IMR-90 (cell line): ENCODE measurements at regions not wholly inside any gene's neighbourhood (a gene's known extent, or its start where the extent isn't known, plus 50 kb on each side); places are given as distances from the start of the nearest gene placed in this dataset.

Experiments used
- ATAC-seq: fragments of 200-7000 bp; cut with Tn5 transposase; 2 replicates; pipeline ENCODE4 v1.9.1; 2020; ENCODE audit warnings: low read depth, mild to moderate bottlenecking, moderate library complexity
- BruUV-seq: library from RNA; stranded (reverse); fragments of 400-500 nt; replicated peaks from 2 replicates; lab custom pipeline; 2021; lab: Mats Ljungman, UMichigan
- CTCF ChIA-PET: fragments of 300-600 bp; formaldehyde crosslinking; extraction: SDS; loops from one replicate; lab custom pipeline; 2021; ENCODE audit warnings: antibody characterized with exemption; lab: Yijun Ruan, JAX
- POLR2A ChIA-PET: fragments of 300-600 bp; sonication (Branson Sonifier 250); formaldehyde crosslinking; loops from one replicate; lab custom pipeline; 2022; ENCODE audit warnings: antibody characterized with exemption; ENCODE audit not compliant: unreplicated experiment; lab: Charles Lee
- DNase-seq: peaks from one replicate; pipeline ENCODE4 v3.0.0; 2013
- H2AFZ ChIP-seq: replicated peaks from 2 replicates; pipeline ENCODE3; 2013; ENCODE audit warnings: low read length, mild to moderate bottlenecking; ENCODE audit not compliant: poor library complexity
- H2AK5ac ChIP-seq: 2 replicates; pipeline ENCODE4 v1.6.1; 2013; ENCODE audit warnings: low read depth, low read length, inconsistent platforms
- H2AK9ac ChIP-seq: replicated peaks from 2 replicates; pipeline ENCODE3; 2013; ENCODE audit warnings: mild to moderate bottlenecking, low read depth, low read length, moderate library complexity; ENCODE audit not compliant: poor library complexity
- H2BK120ac ChIP-seq: 2 replicates; pipeline ENCODE4 v1.6.1; 2013; ENCODE audit warnings: low read depth, low read length, inconsistent platforms
- H2BK15ac ChIP-seq: 3 replicates; pipeline ENCODE4 v1.6.1; 2013; ENCODE audit warnings: low read depth, low read length, inconsistent platforms
- H2BK20ac ChIP-seq: 2 replicates; pipeline ENCODE4 v1.6.1; 2013; ENCODE audit warnings: low read depth, mild to moderate bottlenecking, inconsistent platforms, low read length, moderate library complexity
- H2BK5ac ChIP-seq: 2 replicates; pipeline ENCODE4 v1.6.1; 2013; ENCODE audit warnings: mild to moderate bottlenecking, low read depth, low read length, inconsistent platforms; ENCODE audit not compliant: poor library complexity, severe bottlenecking
- H3K14ac ChIP-seq: replicated peaks from 2 replicates; pipeline ENCODE4 v1.6.1; 2013; ENCODE audit warnings: low read depth, low read length, inconsistent platforms
- H3K18ac ChIP-seq: 2 replicates; pipeline ENCODE4 v1.6.1; 2013; ENCODE audit warnings: low read depth, low read length, control low read depth
- H3K23ac ChIP-seq: 2 replicates; pipeline ENCODE4 v1.6.1; 2013; ENCODE audit warnings: low read depth, low read length, inconsistent platforms
- H3K27ac ChIP-seq: 2 replicates; pipeline ENCODE4 v1.5.1; 2013; ENCODE audit warnings: mild to moderate bottlenecking, control low read depth, low read length; ENCODE audit not compliant: insufficient read depth
- H3K27me3 ChIP-seq: 2 replicates; pipeline ENCODE4 v1.6.1; 2013; ENCODE audit warnings: low read length; ENCODE audit not compliant: control insufficient read depth, insufficient read depth
- H3K36me3 ChIP-seq: 2 replicates; pipeline ENCODE4 v1.6.1; 2013; ENCODE audit warnings: low read length, mixed read lengths; ENCODE audit not compliant: control insufficient read depth, insufficient read depth
- H3K4ac ChIP-seq: 2 replicates; pipeline ENCODE4 v1.6.1; 2013; ENCODE audit warnings: low read depth, low read length, inconsistent platforms
- H3K4me1 ChIP-seq: 2 replicates; pipeline ENCODE4 v1.6.1; 2013; ENCODE audit warnings: low read length, mixed read lengths; ENCODE audit not compliant: control insufficient read depth, insufficient read depth
- H3K4me2 ChIP-seq: 2 replicates; pipeline ENCODE4 v1.6.1; 2013; ENCODE audit warnings: low read depth, mild to moderate bottlenecking, control low read depth, low read length, moderate library complexity
- H3K4me3 ChIP-seq: 2 replicates; pipeline ENCODE4 v1.5.1; 2013; ENCODE audit warnings: low read depth, mild to moderate bottlenecking, control low read depth, low read length, moderate library complexity; ENCODE audit not compliant: insufficient read depth
- H3K56ac ChIP-seq: 2 replicates; pipeline ENCODE4 v1.6.1; 2013; ENCODE audit warnings: low read length, inconsistent platforms; ENCODE audit not compliant: insufficient read depth; ENCODE audit errors: extremely low read depth
- H3K79me1 ChIP-seq, 2 experiments: 2 replicates each; pipeline ENCODE4 v1.6.1; 2013; ENCODE audit warnings: low read length in 2 of 2, inconsistent platforms in 1 of 2, low read depth in 1 of 2
- H3K9ac ChIP-seq: 2 replicates; pipeline ENCODE4 v1.6.1; 2013; ENCODE audit warnings: low read depth, low read length, control low read depth
- H3K9me1 ChIP-seq: 2 replicates; pipeline ENCODE4 v1.6.1; 2013; ENCODE audit warnings: low read length, inconsistent platforms; ENCODE audit not compliant: insufficient read depth
- H3K9me3 ChIP-seq: 2 replicates; pipeline ENCODE4 v1.6.1; 2013; ENCODE audit warnings: low read length; ENCODE audit not compliant: control insufficient read depth, insufficient read depth
- H4K20me1 ChIP-seq: 2 replicates; pipeline ENCODE4 v1.6.1; 2013; ENCODE audit warnings: low read length, inconsistent platforms; ENCODE audit not compliant: insufficient read depth
- H4K5ac ChIP-seq: 2 replicates; pipeline ENCODE4 v1.6.1; 2013; ENCODE audit warnings: mild to moderate bottlenecking, low read depth, low read length, control low read depth
- H4K8ac ChIP-seq, 2 experiments: 2 replicates each; pipeline ENCODE4 v1.6.1; 2013; ENCODE audit warnings: low read depth in 2 of 2, low read length in 2 of 2, control low read depth in 1 of 2, inconsistent platforms in 1 of 2
- H4K91ac ChIP-seq: 2 replicates; pipeline ENCODE4 v1.6.1; 2013; ENCODE audit warnings: low read depth, low read length, inconsistent platforms; ENCODE audit not compliant: insufficient read depth
- FOS ChIP-seq: fragments of 150-350 bp; IDR thresholded peaks from 2 replicates; pipeline ENCODE4 v1.6.1; 2016; ENCODE audit warnings: low read depth, low read length
- WGBS, 2 experiments: methylation state at CpG; one replicate each; pipeline versions ENCODE4 v1.1.5 to v1.1.7; 2013; ENCODE audit warnings: missing lambda C conversion rate in 2 of 2; ENCODE audit not compliant: insufficient read length in 1 of 2; ENCODE audit errors: extremely low coverage in 2 of 2; 5-methylcytosine and 5-hydroxymethylcytosine counted together
- dilution Hi-C: fragments of 300-500 bp; cut with HindIII; formaldehyde crosslinking; loops from one replicate; pipeline ENCODE4 v1.14.3; 2018; ENCODE audit warnings: low sequenced_read_pairs; ENCODE audit not compliant: unreplicated experiment
- in situ Hi-C: fragments of 300-500 bp; cut with MboI; formaldehyde crosslinking; loops from 3 replicates; pipeline ENCODE4 v1.14.3; 2019; ENCODE audit warnings: low sequenced_read_pairs, inconsistent platforms, mixed read lengths
- intact Hi-C: fragments of 100-400 bp; cut with micrococcal nuclease; formaldehyde crosslinking; loops from 2 replicates; pipeline ENCODE4 v1.10.0; 2022

DNA sequence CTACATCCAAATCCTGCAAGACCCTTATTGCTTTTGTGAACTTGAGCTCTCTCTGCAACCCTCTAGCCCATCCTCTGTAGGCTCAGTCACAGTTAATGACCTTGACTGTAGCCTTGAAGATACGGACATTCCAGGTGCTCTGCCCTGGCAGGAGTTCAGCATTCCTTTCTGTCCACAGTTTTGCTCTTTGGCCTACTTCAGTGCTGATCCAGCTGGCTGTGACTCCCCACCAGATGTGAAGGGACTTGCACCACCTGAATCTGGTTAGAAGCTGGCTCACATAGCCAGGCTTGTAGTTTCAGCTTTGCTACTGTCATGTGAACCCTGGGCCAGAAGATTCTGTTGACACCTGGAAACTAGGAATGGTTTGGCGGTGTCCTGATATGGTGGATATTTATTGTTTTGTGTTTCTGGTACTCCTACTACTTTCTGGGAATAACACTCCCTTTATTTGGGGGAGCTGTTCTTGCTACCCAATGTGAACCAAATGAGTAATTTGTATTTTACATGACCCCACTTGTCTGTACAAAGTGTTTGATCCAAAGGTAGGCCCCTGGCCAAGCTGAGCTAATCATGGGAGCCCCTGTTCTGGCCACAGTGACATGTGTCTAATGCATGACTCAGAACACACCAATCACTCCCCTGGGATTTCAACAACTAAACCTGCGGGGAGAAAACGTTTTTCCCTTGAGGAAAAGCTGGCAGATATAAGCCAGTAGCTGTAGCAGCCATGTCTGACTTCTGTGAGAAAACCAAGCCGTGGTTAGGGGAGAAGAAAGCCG, 73.4 kb downstream of the CDCA7 start:
- Histone ChIP-seq H3K14ac (no peak overlapping the region), H2BK5ac (no peak overlapping the region), H3K27me3 (peaks cover 7% of the 10 kb centered on the region; the same call in 1 of the 2 replicates), H3K23ac (no peak overlapping the region), H4K5ac (no peak overlapping the region), H3K4me3 (no peak overlapping the region), H3K4me2 (no peak overlapping the region), H4K91ac (no peak overlapping the region), H3K4ac (no peak overlapping the region), H3K18ac (no peak overlapping the region), H3K4me1 (peaks cover 8% of the 10 kb centered on the region), H3K9me3 (peaks cover 3% of the 10 kb centered on the region; the same call in 1 of the 2 replicates), H4K8ac (no peak overlapping the region), H3K27ac (no peak overlapping the region), H2BK20ac (no peak overlapping the region), H3K79me1 (no peaks in the 10 kb centered on the region), H3K56ac (no peak overlapping the region), H3K36me3 (no peaks in the 10 kb centered on the region), H2AK9ac (no peak overlapping the region), H3K9me1 (no peaks in the 10 kb centered on the region), H2BK15ac (no peak overlapping the region), H2AFZ (no peak overlapping the region), H2AK5ac (no peak overlapping the region), H3K9ac (no peak overlapping the region), H2BK120ac (no peak overlapping the region), H4K20me1 (no peaks in the 10 kb centered on the region)
- DNase-seq (peak; percentile 51), ATAC-seq (no peak)
- no peak for TF ChIP-seq FOS
- intact Hi-C loops = no loop called here
- POLR2A ChIA-PET = no interaction called here
- no TSS peak for BruUV-seq
- 20% methylated on average over 1 of the region's 6 CpGs; no CpG with 5 or more reads in 1 of the 2 experiments for WGBS, 2 experiments
- dilution Hi-C loops = no loop called here
- CTCF ChIA-PET = interaction anchor here (1.5 kb wide), 1 partner anchor 27 kb away, joined by 3 read pairs; no protein-coding TSS in a partner anchor
- in situ Hi-C loops = no loop called here
